Fibroblast of pulmonary artery (primary cell): ENCODE measurements at regions not wholly inside any gene's neighbourhood (a gene's known extent, or its start where the extent isn't known, plus 50 kb on each side); places are given as distances from the start of the nearest gene placed in this dataset.
A peak's percentile ranks its signal among the peaks of the same experiment; 100 is the strongest.

Experiments
- DNase-seq: peaks from one replicate; pipeline ENCODE4 v3.0.0-alpha.2; 2010; ENCODE audit warnings: low read depth
- H3K4me3 ChIP-seq: replicated peaks from 2 replicates; pipeline ENCODE4 v1.5.1; 2011; ENCODE audit warnings: low read depth, mild to moderate bottlenecking, control low read depth, low read length, moderate library complexity
- CTCF ChIP-seq: IDR thresholded peaks from 2 replicates; pipeline ENCODE4 v1.5.1; 2011; ENCODE audit warnings: mild to moderate bottlenecking, control low read depth, low read length, inconsistent platforms; ENCODE audit errors: missing control alignments

DNA sequence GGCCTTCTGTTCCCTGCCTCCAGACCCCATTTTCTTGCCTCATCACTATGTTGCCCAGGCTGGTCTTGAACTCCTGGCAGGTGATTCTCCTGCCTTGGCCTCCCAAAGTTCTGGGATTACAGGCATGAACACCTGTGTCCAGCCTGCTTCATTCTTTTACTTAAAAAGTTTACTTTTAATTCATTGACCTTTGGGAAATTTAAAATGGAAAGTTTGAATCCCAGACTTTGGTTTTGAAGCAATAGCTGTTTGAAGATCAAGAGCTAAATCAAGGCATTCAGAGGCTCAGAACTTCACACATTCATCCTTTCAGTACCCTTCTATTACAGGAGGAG is 79.3 kb upstream of the SESTD1 start:
- no peak overlapping the region for H3K4me3 ChIP-seq
- DNase-seq: no peak
- TF ChIP-seq CTCF: no peak

DNA sequence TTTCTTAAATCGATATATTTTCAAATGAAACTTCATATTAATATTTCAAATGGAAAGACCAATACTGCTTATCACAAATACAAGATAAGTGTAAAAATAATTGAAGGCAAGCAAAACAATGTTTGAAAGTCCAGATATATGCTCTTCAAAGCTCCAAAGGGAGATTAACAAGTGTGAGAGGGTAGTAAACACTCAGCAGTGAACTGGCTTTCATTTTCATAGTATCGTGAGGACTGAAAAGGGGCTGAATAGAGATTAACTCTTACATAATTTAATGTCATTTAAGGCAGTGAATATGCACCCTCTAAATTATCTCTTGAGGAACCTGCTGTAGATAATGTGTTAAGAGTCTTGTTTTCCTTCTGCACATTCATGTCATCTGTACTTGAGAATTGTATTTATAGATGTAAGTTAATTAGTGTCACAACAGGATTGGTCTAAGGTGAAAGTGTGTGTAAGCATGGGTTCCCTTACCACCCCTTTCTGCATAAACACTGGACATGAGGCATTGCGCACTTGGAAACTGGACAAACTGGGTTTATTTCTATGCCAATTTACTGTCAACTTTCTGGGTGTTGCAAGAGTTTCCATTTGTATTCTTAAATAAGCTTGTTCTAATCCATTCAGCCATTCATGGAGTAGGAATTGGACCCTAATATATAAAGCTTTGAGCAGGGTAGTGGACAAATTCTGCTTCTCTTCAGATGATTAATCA is 76.7 kb upstream of the SESTD1 start:
- TF ChIP-seq CTCF: no peak

DNA sequence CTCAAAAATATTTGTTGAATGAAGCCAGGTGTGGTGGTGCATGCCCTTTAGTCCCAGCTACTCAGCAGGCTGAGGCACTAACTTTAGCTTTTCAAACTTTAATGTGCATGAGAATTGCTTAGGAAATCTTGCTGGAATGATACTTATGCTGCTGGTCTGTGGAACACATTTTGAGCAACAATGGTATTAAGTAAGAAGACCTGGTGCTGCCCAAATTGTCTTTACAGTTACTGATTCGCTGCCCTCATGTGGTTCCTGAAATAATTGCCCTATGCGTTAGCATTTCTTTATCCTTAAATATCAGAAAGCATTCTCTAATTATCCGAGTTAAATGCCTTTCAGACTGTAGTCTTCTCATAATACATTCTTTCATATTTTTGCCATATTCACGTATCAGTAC is 76.0 kb upstream of the SESTD1 start:
- peak; percentile 76 for DNase-seq
- H3K4me3 ChIP-seq: no peak overlapping the region
- TF ChIP-seq CTCF: peak; percentile 45

More for the DNA sequence above, 76.7 kb upstream of the SESTD1 start:
- DNase-seq: peak; percentile 25
- no peak overlapping the region for H3K4me3 ChIP-seq

- TF ChIP-seq CTCF: no peak
- H3K4me3 ChIP-seq: no peak overlapping the region
- DNase-seq: peak; percentile 46
These were observed 74.0 kb upstream of the SESTD1 start for GRCh38 chr2:179338681-179339080.

- peak; percentile 17 for DNase-seq
- H3K4me3 ChIP-seq: no peak overlapping the region
- no peak for TF ChIP-seq CTCF
These were observed 72.3 kb upstream of the SESTD1 start for GRCh38 chr2:179336782-179337534.

GRCh38 chr2:179335732-179336131 is 71.1 kb upstream of the SESTD1 start:
- H3K4me3 ChIP-seq: no peak overlapping the region
- TF ChIP-seq CTCF: no peak
- DNase-seq: no peak
